Activated naive CD8-positive, alpha-beta T cell treated with anti-CD3 and anti-CD28 coated beads, Interleukin-2, amount 50 U/mL, for 24 hours (primary cell): ENCODE measurements at regions not wholly inside any gene's neighbourhood (a gene's known extent, or its start where the extent isn't known, plus 50 kb on each side); places are given as distances from the start of the nearest gene placed in this dataset.
"Not testable (repeated sequence)": the region's sequence is repeated elsewhere in the genome, so short reads cannot be mapped to it uniquely, and the experiment has no call there.

Source experiments
- ATAC-seq: fragments of 150-1000 bp; cut with Tn5 transposase; one replicate; pipeline ENCODE4 v1.10.0; 2021
- DNase-seq: peaks from one replicate; pipeline ENCODE4 v3.0.0; 2021
- H3K27ac Mint-ChIP-seq: one replicate; pipeline ENCODE4 v1.8.0; 2021; ENCODE audit warnings: mild to moderate bottlenecking, mixed read lengths
- H3K27me3 Mint-ChIP-seq: one replicate; pipeline ENCODE4 v1.8.0; 2021; ENCODE audit warnings: mixed read lengths
- H3K36me3 Mint-ChIP-seq: one replicate; pipeline ENCODE4 v1.8.0; 2021; ENCODE audit warnings: low read depth, mixed read lengths
- H3K4me1 Mint-ChIP-seq: one replicate; pipeline ENCODE4 v1.8.0; 2021; ENCODE audit warnings: mixed read lengths
- H3K4me3 Mint-ChIP-seq: one replicate; pipeline ENCODE4 v1.8.0; 2021; ENCODE audit warnings: mild to moderate bottlenecking, moderate library complexity, mixed read lengths
- H3K9me3 Mint-ChIP-seq: one replicate; pipeline ENCODE4 v1.8.0; 2021; ENCODE audit warnings: mixed read lengths

DNA sequence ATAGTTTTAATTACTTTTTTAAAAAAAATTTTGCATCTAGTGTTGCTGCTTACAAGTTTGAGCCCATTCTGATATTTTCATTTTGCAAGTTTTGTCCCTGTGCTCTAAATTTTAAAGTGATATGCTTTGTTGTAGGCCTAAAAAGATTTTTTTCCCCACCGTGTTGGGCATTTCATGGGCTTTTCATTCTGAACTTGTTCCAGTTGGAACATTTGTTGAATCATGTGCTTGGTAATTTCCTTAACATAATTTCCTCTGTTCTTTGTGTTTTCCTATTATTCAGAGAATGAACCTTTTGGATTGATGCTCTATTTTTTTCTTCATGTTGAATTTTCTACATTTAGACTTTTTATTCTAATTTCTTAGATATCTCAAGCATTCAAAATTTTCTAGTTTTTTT, 206.4 kb upstream of the SPRY2 start:
- Mint-ChIP-seq H3K4me1 (peaks cover 2% of the 10 kb centered on the region), H3K36me3 (no peaks in the 10 kb centered on the region)

DNA sequence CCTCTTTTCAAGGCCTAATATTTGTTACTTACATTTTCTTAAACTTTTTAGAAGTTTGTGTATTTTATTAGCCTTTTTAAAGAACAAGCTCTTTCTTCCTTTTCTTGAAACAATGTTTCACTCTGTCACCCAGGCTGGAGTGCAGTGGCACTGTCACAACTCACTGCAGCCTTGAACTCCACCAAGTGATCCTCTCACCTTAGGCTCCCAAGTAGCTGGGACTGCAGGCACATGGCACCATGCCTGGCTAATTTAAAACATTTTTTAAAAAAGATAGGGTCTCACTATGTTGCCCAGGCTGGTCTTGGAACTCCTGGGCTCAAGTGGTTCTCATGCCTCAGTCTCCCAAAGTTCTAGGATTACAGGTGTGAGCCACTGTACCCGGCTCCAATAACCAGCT, 192.2 kb upstream of the SPRY2 start:
- no peaks in the 10 kb centered on the region for H3K36me3 Mint-ChIP-seq
- ATAC-seq: no peak
- DNase-seq: no peak

More for the DNA sequence above, 206.4 kb upstream of the SPRY2 start:
- DNase-seq: no peak
- Mint-ChIP-seq H3K27ac (no peak overlapping the region), H3K9me3 (peaks cover 16% of the 10 kb centered on the region), H3K27me3 (no peaks in the 10 kb centered on the region), H3K4me3 (no peak overlapping the region)
- ATAC-seq: no peak

DNA sequence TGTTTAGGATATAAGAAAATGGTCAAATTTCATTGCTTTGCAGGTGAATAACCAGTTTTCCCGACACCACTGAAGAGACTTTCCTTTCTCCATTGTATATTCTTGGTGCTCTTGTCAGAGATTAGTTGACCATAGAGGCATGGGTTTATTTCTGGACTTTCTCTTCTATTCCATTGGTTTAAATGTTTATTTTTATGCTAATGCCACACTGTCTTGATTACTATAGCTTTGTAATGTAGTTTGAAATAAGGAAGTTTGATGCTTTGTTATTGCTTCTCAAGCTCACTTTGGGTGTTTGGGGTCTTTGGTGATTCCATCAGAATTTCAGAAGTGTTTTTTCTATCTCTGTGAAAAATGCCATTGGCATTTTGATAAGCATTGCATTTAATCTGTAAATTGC, 190.0 kb upstream of the SPRY2 start:
- no peaks in the 10 kb centered on the region for H3K36me3 Mint-ChIP-seq

More for the DNA sequence above, 192.2 kb upstream of the SPRY2 start:
- H3K27me3 Mint-ChIP-seq: no peaks in the 10 kb centered on the region
- no peaks in the 10 kb centered on the region for H3K4me1 Mint-ChIP-seq
- no peak overlapping the region for H3K4me3 Mint-ChIP-seq
- no peaks in the 10 kb centered on the region for H3K9me3 Mint-ChIP-seq
- no peak overlapping the region for H3K27ac Mint-ChIP-seq

DNA sequence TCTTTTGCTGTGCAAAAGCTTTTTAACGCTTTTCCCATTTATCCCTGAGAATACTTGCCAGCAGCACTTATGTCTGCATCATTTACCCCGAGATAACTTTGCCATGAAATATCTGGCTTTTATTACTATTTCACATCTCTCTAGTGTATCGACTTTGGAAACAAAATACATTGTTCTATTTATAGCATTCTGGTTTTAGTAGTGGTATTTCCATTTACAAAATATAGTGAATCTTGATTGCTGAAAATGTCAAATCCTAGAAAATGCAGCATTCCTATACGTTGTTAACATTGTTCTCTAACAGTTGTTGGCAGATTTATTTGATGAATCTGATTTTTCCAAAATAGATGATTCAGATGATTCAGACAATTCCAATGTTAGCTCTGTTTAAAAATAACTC, 189.3 kb upstream of the SPRY2 start:
- Mint-ChIP-seq H3K4me1 (no peaks in the 10 kb centered on the region), H3K27me3 (no peaks in the 10 kb centered on the region), H3K27ac (no peak overlapping the region), H3K36me3 (no peaks in the 10 kb centered on the region), H3K9me3 (no peaks in the 10 kb centered on the region), H3K4me3 (no peak overlapping the region)
- no peak for ATAC-seq
- DNase-seq: no peak

More for the DNA sequence above, 190.0 kb upstream of the SPRY2 start:
- Mint-ChIP-seq H3K27ac (no peak overlapping the region), H3K9me3 (no peaks in the 10 kb centered on the region), H3K4me3 (no peak overlapping the region), H3K4me1 (no peaks in the 10 kb centered on the region), H3K27me3 (no peaks in the 10 kb centered on the region)
- DNase-seq (no peak), ATAC-seq (no peak)

DNA sequence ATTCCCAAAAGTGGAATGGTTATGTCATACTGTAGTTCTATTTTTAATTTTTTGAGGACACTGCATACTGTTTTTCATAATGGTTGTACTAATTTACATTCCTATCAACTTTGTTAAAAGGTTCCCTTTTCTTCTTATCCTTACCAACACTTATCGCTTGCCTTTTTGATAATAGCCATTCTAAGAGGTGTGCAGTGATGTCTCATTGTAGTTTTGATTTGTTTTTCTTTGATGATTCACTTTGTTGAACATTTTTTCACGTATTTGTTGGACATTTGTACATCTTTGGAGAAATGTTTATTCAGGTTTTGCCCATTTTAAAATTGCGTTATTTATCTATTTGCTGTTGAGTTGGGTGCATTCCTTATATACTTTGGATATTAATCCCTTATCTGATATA, 188.8 kb upstream of the SPRY2 start:
- no peaks in the 10 kb centered on the region for H3K36me3 Mint-ChIP-seq
- H3K27me3 Mint-ChIP-seq: no peaks in the 10 kb centered on the region
- DNase-seq (no peak), ATAC-seq (no peak)
- no peaks in the 10 kb centered on the region for H3K4me1 Mint-ChIP-seq
- no peaks in the 10 kb centered on the region for H3K9me3 Mint-ChIP-seq
- H3K4me3 Mint-ChIP-seq: no peak overlapping the region
- H3K27ac Mint-ChIP-seq: no peak overlapping the region

DNA sequence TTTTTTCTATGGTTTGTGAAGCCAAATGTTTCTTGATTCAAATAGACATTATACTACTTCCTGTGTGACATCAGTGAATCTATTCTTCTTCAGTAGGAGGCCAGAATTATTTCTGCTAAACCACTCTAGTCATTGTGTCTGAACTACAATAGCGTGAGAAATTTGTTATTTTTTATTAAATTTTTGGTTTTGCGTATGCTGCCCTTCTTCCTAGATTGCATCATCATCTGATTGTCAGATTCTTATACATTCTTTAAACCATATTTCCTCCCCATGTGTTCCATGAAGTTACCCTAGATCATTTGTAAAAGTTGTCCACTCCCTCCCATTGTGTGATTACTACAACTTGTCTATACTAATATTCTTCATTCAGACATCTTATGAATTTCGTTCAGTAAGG, 187.8 kb upstream of the SPRY2 start:
- Mint-ChIP-seq H3K27ac (no peak overlapping the region), H3K27me3 (no peaks in the 10 kb centered on the region), H3K4me3 (no peak overlapping the region), H3K36me3 (no peaks in the 10 kb centered on the region), H3K9me3 (peaks cover 5% of the 10 kb centered on the region), H3K4me1 (no peaks in the 10 kb centered on the region)
- DNase-seq (no peak), ATAC-seq (no peak)

DNA sequence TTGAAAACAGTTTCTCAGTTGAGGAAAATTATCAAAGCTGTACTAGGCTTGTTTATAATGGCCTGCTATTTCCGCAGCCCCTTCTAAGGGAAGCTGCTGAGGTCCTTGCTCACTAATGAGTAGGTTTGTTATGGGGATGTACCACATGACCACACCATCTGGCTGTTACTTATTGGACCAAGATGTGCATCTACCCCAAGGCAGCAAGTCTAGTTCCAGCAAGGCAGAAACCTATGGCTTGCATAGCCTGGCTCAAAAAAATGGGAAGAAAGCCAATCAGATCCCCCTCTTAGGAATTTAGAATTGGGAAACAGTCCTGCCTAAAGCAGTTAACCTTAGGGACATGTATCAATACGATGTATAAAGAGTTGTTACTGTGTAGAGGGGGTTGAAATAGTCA, 186.5 kb upstream of the SPRY2 start:
- Mint-ChIP-seq H3K4me1 (no peaks in the 10 kb centered on the region), H3K27ac (no peak overlapping the region), H3K36me3 (no peaks in the 10 kb centered on the region), H3K27me3 (no peaks in the 10 kb centered on the region), H3K4me3 (no peak overlapping the region), H3K9me3 (peaks cover 11% of the 10 kb centered on the region)
- DNase-seq: no peak
- ATAC-seq: no peak

DNA sequence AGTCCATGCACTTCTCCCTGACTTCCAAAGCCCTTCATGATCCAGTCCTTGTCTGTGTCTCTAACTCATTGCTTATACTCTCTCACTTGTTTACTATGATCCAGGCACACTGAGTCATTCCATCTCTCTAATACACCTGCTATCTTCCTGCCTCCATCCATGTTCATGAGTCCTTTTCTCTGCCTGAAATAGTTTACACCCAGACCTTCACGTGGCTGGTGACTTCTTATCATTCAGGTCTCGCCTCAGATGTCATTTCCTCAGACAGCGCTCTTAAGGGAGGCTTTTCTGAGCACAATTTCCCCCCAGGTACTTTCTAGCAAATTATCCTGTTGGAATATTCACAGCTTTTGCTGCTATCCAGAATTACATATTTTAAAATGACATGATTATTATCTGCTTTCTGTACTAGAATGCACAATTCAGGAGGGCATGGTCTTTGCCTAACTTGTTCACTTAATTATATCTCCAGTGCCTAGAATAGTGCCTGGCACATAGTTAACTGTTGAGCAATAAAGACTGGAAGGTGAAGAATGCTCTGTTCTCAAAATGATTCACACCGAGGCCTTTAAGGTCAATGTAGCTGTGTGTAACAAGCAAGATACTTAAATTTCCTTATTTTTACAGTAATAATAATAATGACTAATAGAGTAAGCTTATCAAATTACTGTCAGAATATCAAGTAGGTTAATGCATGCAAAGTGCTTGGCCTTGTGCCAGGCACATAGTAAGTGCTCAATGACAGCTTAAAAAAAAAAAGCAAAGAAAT, 183.7 kb upstream of the SPRY2 start:
- no peak overlapping the region for H3K27ac Mint-ChIP-seq
- H3K9me3 Mint-ChIP-seq: peaks cover 11% of the 10 kb centered on the region
- no peak overlapping the region for H3K4me3 Mint-ChIP-seq
- ATAC-seq (no peak), DNase-seq (no peak)
- H3K4me1 Mint-ChIP-seq: no peaks in the 10 kb centered on the region
- no peaks in the 10 kb centered on the region for H3K27me3 Mint-ChIP-seq
- H3K36me3 Mint-ChIP-seq: no peaks in the 10 kb centered on the region

DNA sequence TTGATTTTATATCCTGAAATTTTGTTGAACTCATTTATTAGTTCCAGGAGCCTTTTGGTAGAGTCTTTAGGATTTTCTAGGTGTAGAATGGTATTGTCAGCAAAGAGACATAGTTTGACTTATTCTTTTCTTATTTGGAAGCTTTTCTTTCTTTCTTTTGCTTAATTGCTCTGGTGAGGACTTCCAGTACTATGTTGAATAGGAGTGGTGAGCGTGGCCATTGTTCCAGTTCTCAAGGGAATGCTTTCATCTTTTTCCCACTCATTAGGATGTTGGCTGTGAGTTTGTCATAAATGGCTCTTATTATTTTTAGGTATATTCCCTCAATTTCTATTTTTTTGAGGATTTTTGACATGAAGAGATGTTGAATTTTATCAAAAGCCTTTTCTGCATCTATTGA, 182.2 kb upstream of the SPRY2 start:
- no peaks in the 10 kb centered on the region for H3K4me1 Mint-ChIP-seq
- H3K36me3 Mint-ChIP-seq: no peaks in the 10 kb centered on the region
- no peaks in the 10 kb centered on the region for H3K27me3 Mint-ChIP-seq
- ATAC-seq: no peak
- peaks cover 11% of the 10 kb centered on the region for H3K9me3 Mint-ChIP-seq
- H3K27ac Mint-ChIP-seq: no peak overlapping the region
- DNase-seq: no peak
- no peak overlapping the region for H3K4me3 Mint-ChIP-seq

DNA sequence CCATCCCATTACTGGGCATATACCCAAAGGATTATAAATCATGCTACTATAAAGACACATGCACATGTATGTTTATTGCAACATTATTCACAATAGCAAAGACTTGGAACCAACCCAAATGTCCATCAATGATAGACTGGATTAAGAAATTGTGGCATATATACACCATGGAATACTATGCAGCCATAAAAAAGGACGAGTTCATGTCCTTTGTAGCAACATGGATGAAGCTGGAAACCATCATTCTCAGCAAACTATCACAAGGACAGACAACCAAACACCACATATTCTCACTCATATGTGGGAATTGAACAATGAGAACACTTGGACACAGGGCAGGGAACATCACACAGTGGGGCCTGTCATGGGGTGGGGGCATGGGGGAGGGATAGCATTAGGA, 181.5 kb upstream of the SPRY2 start:
- not testable (repeated sequence) for H3K27me3 Mint-ChIP-seq, H3K36me3 Mint-ChIP-seq, H3K4me3 Mint-ChIP-seq, DNase-seq, ATAC-seq, H3K27ac Mint-ChIP-seq, H3K4me1 Mint-ChIP-seq
- H3K9me3 Mint-ChIP-seq: peaks cover 11% of the 10 kb centered on the region

DNA sequence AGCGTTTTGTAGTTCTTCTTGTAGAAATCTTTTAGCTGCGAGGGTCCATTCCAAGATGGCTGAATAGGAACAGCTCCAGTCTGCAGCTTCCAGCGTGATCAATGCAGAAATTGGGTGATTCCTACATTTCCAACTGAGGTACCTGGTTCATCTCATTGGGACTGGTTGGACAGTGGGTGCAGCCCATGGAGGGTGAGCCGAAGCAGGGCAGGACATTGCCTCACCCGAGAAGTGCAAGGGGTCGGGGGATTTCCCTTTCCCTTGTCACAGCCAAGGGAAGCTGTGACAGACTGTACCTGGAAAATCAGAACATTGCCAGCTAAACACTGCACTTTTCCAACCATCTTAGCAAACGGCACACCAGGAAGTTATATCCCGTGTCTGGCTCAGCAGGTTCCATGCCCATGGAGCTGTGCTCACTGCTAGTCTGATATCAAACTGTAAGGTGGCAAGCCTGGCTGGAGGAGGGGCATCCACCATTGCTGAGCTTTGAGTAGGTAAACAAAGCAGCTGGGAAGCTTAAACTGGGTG, 176.0 kb upstream of the SPRY2 start:
- H3K4me3 Mint-ChIP-seq: no peak overlapping the region
- H3K27ac Mint-ChIP-seq: no peak overlapping the region
- ATAC-seq: no peak
- H3K36me3 Mint-ChIP-seq: no peaks in the 10 kb centered on the region
- DNase-seq: no peak
- H3K4me1 Mint-ChIP-seq: no peaks in the 10 kb centered on the region
- no peaks in the 10 kb centered on the region for H3K27me3 Mint-ChIP-seq
- H3K9me3 Mint-ChIP-seq: peaks cover 5% of the 10 kb centered on the region

DNA sequence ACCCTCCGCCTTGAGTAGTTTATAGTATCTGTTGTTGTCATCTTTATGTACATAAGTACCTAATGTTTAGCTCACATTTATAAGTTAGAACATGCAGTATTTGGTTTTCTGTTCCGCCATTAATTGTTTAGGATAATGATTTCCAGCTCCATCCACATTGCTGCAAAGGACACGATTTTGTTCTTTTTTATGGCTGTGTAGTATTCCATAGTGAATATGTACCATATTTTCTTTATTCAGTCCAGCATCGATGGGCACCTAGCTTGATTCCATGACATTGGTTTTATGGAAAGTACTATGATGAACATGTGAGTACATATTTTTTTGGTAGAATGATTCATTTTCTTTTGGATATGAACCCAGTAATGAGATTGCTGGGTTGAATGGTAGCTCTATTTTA, 174.4 kb upstream of the SPRY2 start:
- no peak for ATAC-seq
- no peaks in the 10 kb centered on the region for H3K36me3 Mint-ChIP-seq
- H3K9me3 Mint-ChIP-seq: peaks cover 5% of the 10 kb centered on the region

DNA sequence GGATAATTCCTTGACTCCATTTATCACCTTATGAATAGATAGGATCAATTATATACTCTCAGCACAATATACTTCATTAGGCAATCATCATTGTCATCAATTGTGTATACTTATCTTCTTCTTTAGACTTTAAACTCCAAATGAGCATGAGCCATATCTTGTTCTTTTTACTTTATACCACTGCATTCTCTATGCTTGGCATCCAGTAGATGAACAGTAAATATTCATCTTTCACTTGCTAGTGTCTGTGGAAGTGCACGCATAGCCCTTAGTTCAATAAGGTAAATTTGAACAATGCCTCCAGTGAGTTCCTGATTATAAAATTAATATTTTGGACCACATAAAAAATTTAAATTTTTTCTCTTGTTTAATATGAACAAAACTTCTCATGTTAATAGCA, 172.3 kb upstream of the SPRY2 start:
- H3K27me3 Mint-ChIP-seq: no peaks in the 10 kb centered on the region
- no peaks in the 10 kb centered on the region for H3K36me3 Mint-ChIP-seq
- ATAC-seq: no peak

More for the DNA sequence above, 174.4 kb upstream of the SPRY2 start:
- H3K4me1 Mint-ChIP-seq: no peaks in the 10 kb centered on the region
- H3K4me3 Mint-ChIP-seq: no peak overlapping the region
- H3K27ac Mint-ChIP-seq: no peak overlapping the region
- no peaks in the 10 kb centered on the region for H3K27me3 Mint-ChIP-seq
- DNase-seq: no peak

DNA sequence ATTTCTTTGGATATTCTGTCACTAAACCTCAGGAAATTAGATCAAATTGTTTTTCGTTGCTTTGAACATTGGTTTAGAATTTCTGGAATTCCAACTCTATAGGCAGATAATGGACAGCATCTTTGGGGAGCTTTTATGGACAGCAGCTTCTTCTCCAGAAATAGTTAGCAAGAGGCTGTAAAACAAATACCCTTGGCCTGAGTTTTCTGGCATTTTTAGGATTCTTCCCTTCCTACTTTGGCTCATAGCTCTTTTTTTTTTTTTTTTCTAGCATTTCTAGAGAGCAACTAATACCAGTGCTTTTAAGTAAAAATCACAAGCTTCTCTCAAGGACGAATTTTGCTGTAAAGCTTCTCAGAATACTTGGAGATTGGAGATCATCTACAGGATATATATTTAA, 169.8 kb upstream of the SPRY2 start:
- Mint-ChIP-seq H3K36me3 (no peaks in the 10 kb centered on the region), H3K4me3 (no peak overlapping the region), H3K27me3 (no peaks in the 10 kb centered on the region), H3K9me3 (peaks cover 5% of the 10 kb centered on the region), H3K27ac (no peak overlapping the region), H3K4me1 (no peaks in the 10 kb centered on the region)
- DNase-seq (no peak), ATAC-seq (no peak)

More for the DNA sequence above, 172.3 kb upstream of the SPRY2 start:
- no peak overlapping the region for H3K4me3 Mint-ChIP-seq
- no peak overlapping the region for H3K27ac Mint-ChIP-seq
- no peaks in the 10 kb centered on the region for H3K4me1 Mint-ChIP-seq
- peaks cover 5% of the 10 kb centered on the region for H3K9me3 Mint-ChIP-seq
- no peak for DNase-seq

DNA sequence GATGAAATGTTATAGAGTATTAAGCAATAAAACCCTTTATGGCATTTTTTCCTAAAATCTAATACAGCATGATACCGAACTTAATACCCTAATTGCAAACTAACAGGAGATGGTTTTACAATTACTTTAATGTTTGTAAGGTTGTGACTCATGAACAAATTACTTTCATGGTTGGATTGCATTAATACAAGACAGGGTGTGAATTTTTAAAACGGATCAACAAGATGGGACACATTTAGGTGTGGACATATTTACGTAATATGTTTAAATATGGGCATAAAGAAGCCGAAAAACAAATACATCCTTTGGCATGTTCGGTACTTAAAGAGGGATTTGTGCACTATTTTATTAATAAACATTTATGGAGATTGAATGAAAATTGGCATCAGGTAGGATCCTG, 168.3 kb upstream of the SPRY2 start:
- Mint-ChIP-seq H3K4me3 (no peak overlapping the region), H3K4me1 (no peaks in the 10 kb centered on the region), H3K27me3 (no peaks in the 10 kb centered on the region), H3K9me3 (peaks cover 11% of the 10 kb centered on the region), H3K27ac (no peak overlapping the region), H3K36me3 (no peaks in the 10 kb centered on the region)
- DNase-seq (no peak), ATAC-seq (no peak)

DNA sequence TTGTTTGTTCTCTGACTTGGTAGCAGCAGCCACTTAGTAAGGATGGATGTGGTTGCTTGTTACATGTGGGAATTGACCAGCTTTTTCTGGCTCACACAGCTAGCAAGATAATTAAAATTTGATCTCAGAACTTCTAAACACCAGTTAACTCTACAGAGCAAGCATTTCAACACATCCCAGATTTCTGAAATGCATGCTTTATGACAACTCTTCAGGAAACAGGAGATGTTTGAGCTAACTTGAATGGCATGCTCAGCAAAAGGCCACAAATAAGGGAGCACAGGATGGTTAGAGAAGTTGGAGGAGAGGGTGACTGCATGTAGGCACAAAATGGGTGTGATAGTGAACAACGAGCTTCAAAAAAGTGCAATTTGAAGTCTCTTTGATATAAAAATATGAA, 167.1 kb upstream of the SPRY2 start:
- no peaks in the 10 kb centered on the region for H3K27me3 Mint-ChIP-seq
- ATAC-seq: no peak
- no peaks in the 10 kb centered on the region for H3K36me3 Mint-ChIP-seq

More for the DNA sequence above, 167.1 kb upstream of the SPRY2 start:
- peaks cover 11% of the 10 kb centered on the region for H3K9me3 Mint-ChIP-seq
- H3K27ac Mint-ChIP-seq: no peak overlapping the region
- no peaks in the 10 kb centered on the region for H3K4me1 Mint-ChIP-seq
- no peak for DNase-seq
- no peak overlapping the region for H3K4me3 Mint-ChIP-seq
